HG02981 (cell line): ENCODE measurements at regions not wholly inside any gene's neighbourhood (a gene's known extent, or its start where the extent isn't known, plus 50 kb on each side); places are given as distances from the start of the nearest gene placed in this dataset.

Experiments
- ATAC-seq: cut with Tn5 transposase; IDR thresholded peaks from one replicate; pipeline ENCODE4 v1.9.1; 2021; ENCODE audit warnings: mild to moderate bottlenecking, moderate library complexity; ENCODE audit not compliant: unreplicated experiment

GRCh38 chr3:193870376-193871219 lies 265.4 kb upstream of the HES1 start:
- ATAC-seq = no peak

- ATAC-seq = no peak
Observed at GRCh38 chr3:193871220-193871485, 264.8 kb upstream of the HES1 start.

GRCh38 chr3:193872265-193872753 lies 263.6 kb upstream of the HES1 start:
- peak; percentile 45 for ATAC-seq

- ATAC-seq = no peak
Observed at GRCh38 chr3:193873426-193874201, 262.3 kb upstream of the HES1 start.

- no peak for ATAC-seq
Observed at GRCh38 chr3:193874512-193874911, 261.4 kb upstream of the HES1 start.

GRCh38 chr3:193874997-193875593 lies 260.9 kb upstream of the HES1 start:
- ATAC-seq = no peak

GRCh38 chr3:193875601-193876321 lies 260.2 kb upstream of the HES1 start:
- ATAC-seq = no peak

- ATAC-seq = no peak
Observed at GRCh38 chr3:193879099-193879863, 256.7 kb upstream of the HES1 start.

- ATAC-seq = no peak
Observed at GRCh38 chr3:193879864-193880242, 256.1 kb upstream of the HES1 start.

GRCh38 chr3:193882091-193882490 lies 253.9 kb upstream of the HES1 start:
- ATAC-seq = no peak

- ATAC-seq = no peak
Observed at GRCh38 chr3:193883551-193883950, 252.4 kb upstream of the HES1 start.

GRCh38 chr3:193884027-193884426 lies 251.9 kb upstream of the HES1 start:
- no peak for ATAC-seq

- ATAC-seq = no peak
Observed at GRCh38 chr3:193884652-193885051, 251.3 kb upstream of the HES1 start.

GRCh38 chr3:193885832-193886231 lies 250.1 kb upstream of the HES1 start:
- ATAC-seq = no peak

GRCh38 chr3:193890016-193890897 lies 245.7 kb upstream of the HES1 start:
- ATAC-seq = no peak

GRCh38 chr3:193894121-193894863 lies 241.7 kb upstream of the HES1 start:
- ATAC-seq = no peak

GRCh38 chr3:193895409-193895808 lies 240.5 kb upstream of the HES1 start:
- no peak for ATAC-seq

GRCh38 chr3:193896419-193896818 lies 239.5 kb upstream of the HES1 start:
- no peak for ATAC-seq

- no peak for ATAC-seq
Observed at GRCh38 chr3:193897288-193897687, 238.7 kb upstream of the HES1 start.
